Endothelial cell of umbilical vein (primary cell): ENCODE measurements at regions not wholly inside any gene's neighbourhood (a gene's known extent, or its start where the extent isn't known, plus 50 kb on each side); places are given as distances from the start of the nearest gene placed in this dataset.
"Not testable (repeated sequence)": the region's sequence is repeated elsewhere in the genome, so short reads cannot be mapped to it uniquely, and the experiment has no call there.

Source experiments
- BruUV-seq: library from RNA; stranded (reverse); fragments of 400-500 nt; replicated peaks from 2 replicates; lab custom pipeline; 2021; lab: Mats Ljungman, UMichigan
- CTCF ChIA-PET: fragments of 300-600, 350-600 bp; sonication (Branson Sonifier 250); formaldehyde crosslinking; loops from one replicate; lab custom pipeline; 2021; ENCODE audit warnings: antibody characterized with exemption, inconsistent platforms; lab: Charles Lee
- POLR2A ChIA-PET: fragments of 300-600, 350-600 bp; sonication (Branson Sonifier 250); formaldehyde crosslinking; loops from one replicate; lab custom pipeline; 2021; ENCODE audit warnings: antibody characterized with exemption, inconsistent platforms; lab: Charles Lee
- DNase-seq: peaks from one replicate; pipeline ENCODE4 v3.0.0-alpha.2; 2011; ENCODE audit warnings: low read depth, low spot score
- FAIRE-seq: peaks from 2 replicates; lab custom pipeline; 2011; peaks lifted over from hg19 to GRCh38; lab: Jason Lieb, UNC
- H2AFZ ChIP-seq: 2 replicates; pipeline ENCODE4 v1.6.0; 2012; ENCODE audit warnings: low read depth, low read length, control low read depth, inconsistent platforms
- H3K27ac ChIP-seq: 2 replicates; pipeline ENCODE4 v1.5.1; 2011; ENCODE audit warnings: low read depth, mild to moderate bottlenecking, control low read depth, low read length, moderate library complexity; ENCODE audit not compliant: insufficient read depth
- H3K27me3 ChIP-seq, 2 experiments: 2 replicates each; pipeline versions ENCODE4 v1.6.0 to v1.6.1; 2011; ENCODE audit warnings: low read length in 2 of 2, mixed read lengths in 1 of 2; ENCODE audit not compliant: control insufficient read depth in 2 of 2, insufficient read depth in 2 of 2
- H3K36me3 ChIP-seq, 2 experiments: 2 replicates in 1 of 2; 3 replicates in 1 of 2; pipeline ENCODE4 v1.5.1; 2011; ENCODE audit warnings: low read length in 2 of 2, mild to moderate bottlenecking in 1 of 2, moderate library complexity in 1 of 2; ENCODE audit not compliant: control insufficient read depth in 2 of 2, insufficient read depth in 2 of 2; ENCODE audit errors: extremely low read depth in 1 of 2
- H3K4me1 ChIP-seq: 3 replicates; pipeline ENCODE4 v1.5.1; 2011; ENCODE audit warnings: mild to moderate bottlenecking, low read length; ENCODE audit not compliant: control insufficient read depth, insufficient read depth; ENCODE audit errors: extremely low read depth
- H3K4me2 ChIP-seq: 2 replicates; pipeline ENCODE4 v1.6.1; 2011; ENCODE audit warnings: low read length, control low read depth, mixed read lengths; ENCODE audit not compliant: insufficient read depth
- H3K4me3 ChIP-seq, 3 experiments: fragments of 200-600 bp in 1 of 3; sonication (generic), shearing (Covaris generic) in 1 of 3; replicated peaks in 1 of 3; 2 replicates each; pipeline ENCODE4 v1.5.1; 2011 to 2016; ENCODE audit warnings: control low read depth in 3 of 3, low read length in 3 of 3, mild to moderate bottlenecking in 2 of 3, inconsistent platforms in 1 of 3, low read depth in 1 of 3, moderate library complexity in 1 of 3; ENCODE audit not compliant: insufficient read depth in 1 of 3
- H3K79me2 ChIP-seq: 2 replicates; pipeline ENCODE4 v1.6.0; 2012; ENCODE audit warnings: low read length, inconsistent platforms; ENCODE audit not compliant: control insufficient read depth, insufficient read depth
- H3K9ac ChIP-seq: replicated peaks from 2 replicates; pipeline ENCODE3; 2011; ENCODE audit warnings: low read length, control low read depth; ENCODE audit not compliant: insufficient read depth; ENCODE audit errors: extremely low read depth
- H3K9me1 ChIP-seq: replicated peaks from 3 replicates; pipeline ENCODE4 v1.6.0; 2011; ENCODE audit warnings: mild to moderate bottlenecking, low read length; ENCODE audit not compliant: control insufficient read depth, insufficient read depth; ENCODE audit errors: extremely low read depth
- H3K9me3 ChIP-seq: replicated peaks from 2 replicates; pipeline ENCODE4 v1.5.1; 2012; ENCODE audit warnings: low read length, inconsistent platforms; ENCODE audit not compliant: control insufficient read depth, insufficient read depth
- H4K20me1 ChIP-seq: replicated peaks from 2 replicates; pipeline ENCODE3; 2011; ENCODE audit warnings: mild to moderate bottlenecking, low read length; ENCODE audit not compliant: control insufficient read depth, insufficient read depth; ENCODE audit errors: extremely low read depth
- EZH2 ChIP-seq: IDR thresholded peaks from 2 replicates; pipeline ENCODE4 v1.6.1; 2012; ENCODE audit warnings: borderline replicate concordance, low read depth, mild to moderate bottlenecking, moderate library complexity, low read length, inconsistent platforms; ENCODE audit not compliant: severe bottlenecking
- FOS ChIP-seq: IDR thresholded peaks from 2 replicates; pipeline ENCODE4 v1.6.1; 2011; ENCODE audit warnings: mild to moderate bottlenecking, low read length, moderate library complexity, borderline replicate concordance; ENCODE audit not compliant: insufficient read depth
- GATA2 ChIP-seq: IDR thresholded peaks from 2 replicates; pipeline ENCODE4 v1.7.0; 2011; ENCODE audit warnings: low read depth, mild to moderate bottlenecking, moderate library complexity, mixed read lengths, low read length; ENCODE audit not compliant: insufficient read length, insufficient read depth
- JUN ChIP-seq: IDR thresholded peaks from 2 replicates; pipeline ENCODE4 v1.6.1; 2011; ENCODE audit warnings: borderline replicate concordance, low read depth; ENCODE audit not compliant: insufficient read length, insufficient read depth
- MYC ChIP-seq: IDR thresholded peaks from one replicate; pipeline ENCODE4 v1.6.1; 2011; ENCODE audit warnings: mild to moderate bottlenecking, low read depth, low read length
- POLR2A ChIP-seq: IDR thresholded peaks from 2 replicates; pipeline ENCODE4 v1.6.1; 2012; ENCODE audit warnings: low read depth, mild to moderate bottlenecking, control low read depth, low read length
- POLR2AphosphoS5 ChIP-seq: IDR thresholded peaks from 2 replicates; pipeline ENCODE4 v1.6.1; 2012; ENCODE audit warnings: low read depth, mild to moderate bottlenecking, control low read depth, low read length, moderate library complexity; ENCODE audit not compliant: insufficient read depth
- dilution Hi-C: fragments of 300-500 bp; cut with MboI; formaldehyde crosslinking; loops from one replicate; pipeline ENCODE4 v1.15.0; 2019; ENCODE audit warnings: low sequenced_read_pairs; ENCODE audit not compliant: extremely low pct_ligation_motif_present
- intact Hi-C: fragments of 100-400 bp; cut with micrococcal nuclease; formaldehyde crosslinking; loops from one replicate; pipeline ENCODE4 v1.10.0; 2022
- TF ChIP-seq, protein P1 (sequence below), 2 donors: IDR thresholded peaks; 1 replicate in 1 of 2; 2 replicates in 1 of 2; pipeline ENCODE4 v1.5.1; 2011; ENCODE audit warnings: low read length in 2 of 2, mild to moderate bottlenecking in 2 of 2, moderate library complexity in 2 of 2, control low read depth in 1 of 2, inconsistent platforms in 1 of 2, low read depth in 1 of 2; ENCODE audit not compliant: insufficient read depth in 1 of 2; ENCODE audit errors: extremely low read depth in 1 of 2
- TF ChIP-seq, protein P2 (sequence below): IDR thresholded peaks from 2 replicates; pipeline ENCODE4 v1.6.1; 2011; ENCODE audit not compliant: insufficient read depth, insufficient read length

GRCh38 chr17:21500064-21500463, 123.9 kb downstream of the KCNJ12 start:
- H3K27me3 ChIP-seq, result peaks cover 0 to 3% of the 10 kb centered on the region in 2 experiments
- DNase-seq, result no peak
- H3K9me1 ChIP-seq, result no peaks in the 10 kb centered on the region
- H2AFZ ChIP-seq, result no peak overlapping the region
- no peak for TF ChIP-seq EZH2
- no peak for TF ChIP-seq POLR2AphosphoS5
- no peak for TF ChIP-seq MYC
- TF ChIP-seq FOS, result no peak
- TF ChIP-seq, protein P1, sequence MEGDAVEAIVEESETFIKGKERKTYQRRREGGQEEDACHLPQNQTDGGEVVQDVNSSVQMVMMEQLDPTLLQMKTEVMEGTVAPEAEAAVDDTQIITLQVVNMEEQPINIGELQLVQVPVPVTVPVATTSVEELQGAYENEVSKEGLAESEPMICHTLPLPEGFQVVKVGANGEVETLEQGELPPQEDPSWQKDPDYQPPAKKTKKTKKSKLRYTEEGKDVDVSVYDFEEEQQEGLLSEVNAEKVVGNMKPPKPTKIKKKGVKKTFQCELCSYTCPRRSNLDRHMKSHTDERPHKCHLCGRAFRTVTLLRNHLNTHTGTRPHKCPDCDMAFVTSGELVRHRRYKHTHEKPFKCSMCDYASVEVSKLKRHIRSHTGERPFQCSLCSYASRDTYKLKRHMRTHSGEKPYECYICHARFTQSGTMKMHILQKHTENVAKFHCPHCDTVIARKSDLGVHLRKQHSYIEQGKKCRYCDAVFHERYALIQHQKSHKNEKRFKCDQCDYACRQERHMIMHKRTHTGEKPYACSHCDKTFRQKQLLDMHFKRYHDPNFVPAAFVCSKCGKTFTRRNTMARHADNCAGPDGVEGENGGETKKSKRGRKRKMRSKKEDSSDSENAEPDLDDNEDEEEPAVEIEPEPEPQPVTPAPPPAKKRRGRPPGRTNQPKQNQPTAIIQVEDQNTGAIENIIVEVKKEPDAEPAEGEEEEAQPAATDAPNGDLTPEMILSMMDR (IDR thresholded peaks at IDR 0.05; ENCODE audit: extremely low read depth in 1 of 2, insufficient read depth in 1 of 2, low read depth in 1 of 2, low read length in 2 of 2), result no peak
- no peak for TF ChIP-seq GATA2
- TF ChIP-seq POLR2A, result no peak
- no peak for TF ChIP-seq JUN
- TF ChIP-seq, protein P2, sequence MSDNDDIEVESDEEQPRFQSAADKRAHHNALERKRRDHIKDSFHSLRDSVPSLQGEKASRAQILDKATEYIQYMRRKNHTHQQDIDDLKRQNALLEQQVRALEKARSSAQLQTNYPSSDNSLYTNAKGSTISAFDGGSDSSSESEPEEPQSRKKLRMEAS, result no peak
- no peak overlapping the region for H3K9ac ChIP-seq
- H3K9me3 ChIP-seq, result no peaks in the 10 kb centered on the region
- H3K4me1 ChIP-seq, result no peaks in the 10 kb centered on the region
- H4K20me1 ChIP-seq, result no peaks in the 10 kb centered on the region
- no peak overlapping the region for H3K4me2 ChIP-seq
- no TSS peak for BruUV-seq
- H3K27ac ChIP-seq, result no peak overlapping the region
- H3K79me2 ChIP-seq, result no peaks in the 10 kb centered on the region
- CTCF ChIA-PET, result interaction anchor here (0.6 to 2.4 kb wide), 4 partner anchors 12 to 272 kb away, joined by 3 to 11 read pairs (median 6); no protein-coding TSS in a partner anchor
- intact Hi-C loops, result no loop called here
- dilution Hi-C loops, result no loop called here
- no peak for FAIRE-seq
- no peaks in the 10 kb centered on the region for H3K36me3 ChIP-seq
- POLR2A ChIA-PET, result no interaction called here
- no peak overlapping the region for H3K4me3 ChIP-seq

- H3K79me2 ChIP-seq, intact Hi-C loops, H3K9me1 ChIP-seq, H3K27me3 ChIP-seq, H3K4me2 ChIP-seq, H3K27ac ChIP-seq, FAIRE-seq, H4K20me1 ChIP-seq, H3K36me3 ChIP-seq, H3K9me3 ChIP-seq, POLR2A ChIA-PET, BruUV-seq, H3K4me1 ChIP-seq, DNase-seq, H2AFZ ChIP-seq, H3K4me3 ChIP-seq, dilution Hi-C loops, H3K9ac ChIP-seq: not testable (repeated sequence)
- CTCF ChIA-PET, result interaction anchor here (0.9 to 2.4 kb wide), 2 partner anchors 9 to 10 kb away, joined by 3 to 11 read pairs; no protein-coding TSS in a partner anchor
Observed at GRCh38 chr17:21501927-21502700, 126.0 kb downstream of the KCNJ12 start.
